Activated CD8-positive, alpha-beta T cell treated with anti-CD3 and anti-CD28 coated beads, Interleukin-2, amount 10 ng/mL, durations not matched to agents 7 days and 5 days (primary cell): ENCODE measurements at regions not wholly inside any gene's neighbourhood (a gene's known extent, or its start where the extent isn't known, plus 50 kb on each side); places are given as distances from the start of the nearest gene placed in this dataset.

Experiments used
- ATAC-seq: fragments of 150-1000 bp; cut with Tn5 transposase; one replicate; pipeline ENCODE4 v1.10.0; 2021; ENCODE audit warnings: moderate library complexity
- CTCF ChIA-PET: fragments of 350-600 bp; sonication (Branson Sonifier 250); formaldehyde crosslinking; loops from one replicate; lab custom pipeline; 2021; ENCODE audit warnings: antibody characterized with exemption; lab: Charles Lee
- POLR2A ChIA-PET: fragments of 350-600 bp; sonication (Branson Sonifier 250); formaldehyde crosslinking; loops from one replicate; lab custom pipeline; 2021; ENCODE audit warnings: antibody characterized with exemption; lab: Charles Lee
- DNase-seq: peaks from one replicate; pipeline ENCODE4 v3.0.0-alpha.2; 2020
- H3K27ac Mint-ChIP-seq: one replicate; pipeline ENCODE4 v1.8.0; 2021; ENCODE audit warnings: mild to moderate bottlenecking, mixed read lengths
- H3K27me3 Mint-ChIP-seq: one replicate; pipeline ENCODE4 v1.8.0; 2021; ENCODE audit warnings: low read depth, mixed read lengths
- H3K36me3 Mint-ChIP-seq: one replicate; pipeline ENCODE4 v1.8.0; 2021; ENCODE audit warnings: low read depth, mixed read lengths
- H3K4me1 Mint-ChIP-seq: one replicate; pipeline ENCODE4 v1.8.0; 2021; ENCODE audit warnings: low read depth, mixed read lengths
- H3K4me3 Mint-ChIP-seq: one replicate; pipeline ENCODE4 v1.8.0; 2021; ENCODE audit warnings: mild to moderate bottlenecking, mixed read lengths
- H3K9me3 Mint-ChIP-seq: one replicate; pipeline ENCODE4 v1.8.0; 2022; ENCODE audit warnings: mixed read lengths; ENCODE audit not compliant: insufficient read depth

- no peaks in the 10 kb centered on the region for H3K36me3 Mint-ChIP-seq
- H3K4me3 Mint-ChIP-seq: no peak overlapping the region
- DNase-seq (no peak), ATAC-seq (no peak)
- POLR2A ChIA-PET: no interaction called here
- no peak overlapping the region for H3K27ac Mint-ChIP-seq
- no peaks in the 10 kb centered on the region for H3K4me1 Mint-ChIP-seq
- no peaks in the 10 kb centered on the region for H3K27me3 Mint-ChIP-seq
- no peaks in the 10 kb centered on the region for H3K9me3 Mint-ChIP-seq
- CTCF ChIA-PET: no interaction called here
Measured at GRCh38 chr1:244159646-244160045, 108.6 kb downstream of the ZBTB18 start.

GRCh38 chr1:244160455-244161235 lies 109.6 kb downstream of the ZBTB18 start:
- DNase-seq (no peak), ATAC-seq (no peak)
- ChIA-PET POLR2A (no interaction called here), CTCF (no interaction called here)
- no peak overlapping the region for H3K27ac Mint-ChIP-seq
- no peaks in the 10 kb centered on the region for H3K36me3 Mint-ChIP-seq
- no peaks in the 10 kb centered on the region for H3K9me3 Mint-ChIP-seq
- H3K27me3 Mint-ChIP-seq: no peaks in the 10 kb centered on the region
- no peak overlapping the region for H3K4me3 Mint-ChIP-seq
- no peaks in the 10 kb centered on the region for H3K4me1 Mint-ChIP-seq

GRCh38 chr1:244161236-244161510 lies 110.1 kb downstream of the ZBTB18 start:
- ChIA-PET POLR2A (no interaction called here), CTCF (no interaction called here)

GRCh38 chr1:244162786-244163530 lies 111.9 kb downstream of the ZBTB18 start:
- POLR2A ChIA-PET: no interaction called here
- H3K36me3 Mint-ChIP-seq: no peaks in the 10 kb centered on the region
- H3K4me3 Mint-ChIP-seq: no peak overlapping the region
- H3K27ac Mint-ChIP-seq: no peak overlapping the region
- no peaks in the 10 kb centered on the region for H3K27me3 Mint-ChIP-seq
- H3K9me3 Mint-ChIP-seq: no peaks in the 10 kb centered on the region
- no peak for ATAC-seq
- CTCF ChIA-PET: no interaction called here
- no peaks in the 10 kb centered on the region for H3K4me1 Mint-ChIP-seq
- DNase-seq: no peak

More at GRCh38 chr1:244161236-244161510, 110.1 kb downstream of the ZBTB18 start:
- no peaks in the 10 kb centered on the region for H3K27me3 Mint-ChIP-seq
- no peaks in the 10 kb centered on the region for H3K9me3 Mint-ChIP-seq
- no peak overlapping the region for H3K4me3 Mint-ChIP-seq
- no peak overlapping the region for H3K27ac Mint-ChIP-seq
- ATAC-seq (no peak), DNase-seq (no peak)
- no peaks in the 10 kb centered on the region for H3K36me3 Mint-ChIP-seq
- H3K4me1 Mint-ChIP-seq: no peaks in the 10 kb centered on the region

GRCh38 chr1:244163861-244164510 lies 112.9 kb downstream of the ZBTB18 start:
- CTCF ChIA-PET: no interaction called here
- POLR2A ChIA-PET: no interaction called here

GRCh38 chr1:244164511-244164890 lies 113.4 kb downstream of the ZBTB18 start:
- DNase-seq: no peak
- H3K4me3 Mint-ChIP-seq: no peak overlapping the region
- no peak overlapping the region for H3K27ac Mint-ChIP-seq

More at GRCh38 chr1:244163861-244164510, 112.9 kb downstream of the ZBTB18 start:
- Mint-ChIP-seq H3K4me1 (no peaks in the 10 kb centered on the region), H3K4me3 (no peak overlapping the region), H3K36me3 (no peaks in the 10 kb centered on the region), H3K27ac (no peak overlapping the region), H3K27me3 (no peaks in the 10 kb centered on the region), H3K9me3 (no peaks in the 10 kb centered on the region)
- DNase-seq (no peak), ATAC-seq (no peak)

GRCh38 chr1:244165021-244165420 lies 113.9 kb downstream of the ZBTB18 start:
- CTCF ChIA-PET: no interaction called here
- no peak for ATAC-seq
- POLR2A ChIA-PET: no interaction called here
- H3K27me3 Mint-ChIP-seq: no peaks in the 10 kb centered on the region
- no peaks in the 10 kb centered on the region for H3K36me3 Mint-ChIP-seq
- H3K4me3 Mint-ChIP-seq: no peak overlapping the region
- H3K4me1 Mint-ChIP-seq: no peaks in the 10 kb centered on the region
- no peak overlapping the region for H3K27ac Mint-ChIP-seq
- no peak for DNase-seq
- H3K9me3 Mint-ChIP-seq: no peaks in the 10 kb centered on the region

More at GRCh38 chr1:244164511-244164890, 113.4 kb downstream of the ZBTB18 start:
- ChIA-PET POLR2A (no interaction called here), CTCF (no interaction called here)
- Mint-ChIP-seq H3K27me3 (no peaks in the 10 kb centered on the region), H3K4me1 (no peaks in the 10 kb centered on the region), H3K36me3 (no peaks in the 10 kb centered on the region), H3K9me3 (no peaks in the 10 kb centered on the region)
- no peak for ATAC-seq

- POLR2A ChIA-PET: no interaction called here
- no peaks in the 10 kb centered on the region for H3K9me3 Mint-ChIP-seq
- no peak for ATAC-seq
- CTCF ChIA-PET: no interaction called here
- H3K4me1 Mint-ChIP-seq: no peaks in the 10 kb centered on the region
- no peaks in the 10 kb centered on the region for H3K36me3 Mint-ChIP-seq
- no peak for DNase-seq
- H3K27ac Mint-ChIP-seq: no peak overlapping the region
- no peaks in the 10 kb centered on the region for H3K27me3 Mint-ChIP-seq
- H3K4me3 Mint-ChIP-seq: no peak overlapping the region
Measured at GRCh38 chr1:244165701-244166100, 114.6 kb downstream of the ZBTB18 start.

- CTCF ChIA-PET: no interaction called here
- no peaks in the 10 kb centered on the region for H3K9me3 Mint-ChIP-seq
- no peak for DNase-seq
Measured at GRCh38 chr1:244171241-244171985, 120.3 kb downstream of the ZBTB18 start.

GRCh38 chr1:244173240-244173639 lies 122.2 kb downstream of the ZBTB18 start:
- ChIA-PET CTCF (no interaction called here), POLR2A (no interaction called here)
- ATAC-seq (no peak), DNase-seq (no peak)
- Mint-ChIP-seq H3K9me3 (no peaks in the 10 kb centered on the region), H3K4me1 (no peaks in the 10 kb centered on the region), H3K27me3 (no peaks in the 10 kb centered on the region), H3K36me3 (no peaks in the 10 kb centered on the region), H3K27ac (no peak overlapping the region), H3K4me3 (no peak overlapping the region)

More at GRCh38 chr1:244171241-244171985, 120.3 kb downstream of the ZBTB18 start:
- POLR2A ChIA-PET: no interaction called here
- Mint-ChIP-seq H3K4me3 (no peak overlapping the region), H3K4me1 (no peaks in the 10 kb centered on the region), H3K27me3 (no peaks in the 10 kb centered on the region), H3K36me3 (no peaks in the 10 kb centered on the region), H3K27ac (no peak overlapping the region)
- ATAC-seq: no peak

- ChIA-PET POLR2A (no interaction called here), CTCF (no interaction called here)
- H3K36me3 Mint-ChIP-seq: no peaks in the 10 kb centered on the region
- no peak for ATAC-seq
- DNase-seq: no peak
- H3K4me3 Mint-ChIP-seq: no peak overlapping the region
- H3K27ac Mint-ChIP-seq: no peak overlapping the region
- no peaks in the 10 kb centered on the region for H3K27me3 Mint-ChIP-seq
- no peaks in the 10 kb centered on the region for H3K4me1 Mint-ChIP-seq
- H3K9me3 Mint-ChIP-seq: no peaks in the 10 kb centered on the region
Measured at GRCh38 chr1:244173769-244174168, 122.7 kb downstream of the ZBTB18 start.
